ELF-1 (cell line): ENCODE measurements at regions not wholly inside any gene's neighbourhood (a gene's known extent, or its start where the extent isn't known, plus 50 kb on each side); places are given as distances from the start of the nearest gene placed in this dataset.

ENCODE experiments used
- DNase-seq: peaks from one replicate; pipeline ENCODE4 v3.0.0-alpha.2; 2016; ENCODE audit warnings: low read depth, low spot score

- DNase-seq, result no peak
These were observed 80.6 kb upstream of the LINGO1 start for GRCh38 chr15:77713281-77713680.

DNA sequence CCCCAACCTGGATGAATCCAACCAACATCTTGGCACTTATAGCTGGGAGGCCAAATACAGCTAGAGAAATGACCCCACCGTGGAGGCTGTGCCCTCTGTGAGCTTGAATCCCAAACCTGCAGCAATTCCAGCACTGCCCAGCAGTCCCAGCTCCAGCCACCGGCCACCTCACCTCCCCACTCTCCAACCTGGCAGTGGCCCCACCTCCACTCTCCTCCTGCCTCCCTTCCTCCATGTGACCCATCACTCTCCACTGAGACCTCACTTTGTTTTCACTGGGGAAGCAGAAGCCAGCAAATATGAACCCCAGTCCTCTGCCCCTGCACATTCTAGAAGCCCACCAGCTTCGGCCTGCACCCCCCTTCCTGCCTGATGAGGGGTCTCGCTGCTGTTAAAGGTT lies 79.7 kb upstream of the LINGO1 start:
- DNase-seq, result no peak

DNA sequence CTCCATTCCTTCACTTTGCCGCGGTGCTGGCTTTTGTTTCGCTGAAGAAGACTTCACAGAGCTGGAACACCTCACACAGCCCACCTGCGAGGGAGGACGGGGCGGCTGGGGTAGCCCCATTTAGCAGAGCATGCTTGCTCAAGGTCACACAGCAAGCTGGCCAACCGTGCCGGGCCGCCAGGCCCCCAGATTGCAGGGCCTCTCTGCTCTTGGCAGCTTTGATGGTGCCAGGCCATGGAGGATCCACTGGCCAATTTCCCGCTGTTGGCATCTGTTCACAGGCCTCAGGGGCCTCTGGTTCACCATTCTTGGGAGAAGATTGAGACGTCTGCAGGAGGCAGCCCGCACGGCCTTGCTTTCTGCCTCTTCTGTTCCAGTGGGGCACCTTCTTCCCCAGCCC lies 77.9 kb upstream of the LINGO1 start:
- DNase-seq, result no peak

DNA sequence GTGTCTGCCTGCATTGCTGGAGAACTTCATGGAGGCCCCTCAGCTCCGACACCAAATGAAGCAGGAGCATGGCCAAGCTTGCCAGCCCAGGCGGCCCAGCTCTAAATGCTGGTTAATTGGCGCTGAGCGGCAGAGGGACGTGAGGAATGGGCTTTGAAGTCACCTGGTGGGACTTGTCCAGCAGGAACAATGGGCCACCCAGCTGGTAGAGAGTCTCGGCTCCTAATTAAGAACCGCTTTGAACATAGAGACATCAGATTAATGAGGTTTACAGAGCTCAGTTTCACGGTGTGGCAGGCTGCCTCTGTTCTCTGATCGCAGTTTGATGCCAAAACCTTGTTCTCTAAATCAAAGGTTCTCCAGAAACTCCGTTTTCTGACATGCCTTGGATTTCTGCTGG lies 77.5 kb upstream of the LINGO1 start:
- no peak for DNase-seq

GRCh38 chr15:77709135-77709886 lies 76.6 kb upstream of the LINGO1 start:
- DNase-seq, result no peak

GRCh38 chr15:77706482-77707244 lies 74.0 kb upstream of the LINGO1 start:
- no peak for DNase-seq

- DNase-seq, result peak; percentile 87
These were observed 69.7 kb upstream of the LINGO1 start for GRCh38 chr15:77702211-77702957.

DNA sequence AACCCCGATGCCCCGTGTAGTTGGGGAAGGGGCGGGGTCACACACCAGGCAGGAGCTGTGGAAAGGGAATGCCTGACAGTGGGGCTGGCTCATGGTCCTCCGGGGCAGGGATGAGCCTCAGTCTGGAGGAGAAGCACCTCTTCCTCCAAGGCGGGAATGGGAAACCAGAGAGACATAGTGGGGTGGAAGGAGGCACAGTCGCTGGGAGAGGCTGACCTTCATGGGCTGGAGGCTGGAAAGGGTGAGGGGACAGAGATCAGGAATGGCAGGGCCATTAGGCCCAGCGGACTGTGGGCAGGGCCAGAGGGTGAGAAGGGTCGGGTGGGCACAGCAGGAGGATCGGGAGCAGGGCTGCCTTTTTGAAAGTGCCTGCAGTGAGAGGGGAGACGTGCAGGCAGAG lies 65.8 kb upstream of the LINGO1 start:
- no peak for DNase-seq

GRCh38 chr15:77697893-77698292 lies 65.2 kb upstream of the LINGO1 start:
- DNase-seq, result no peak

- DNase-seq, result no peak
These were observed 64.2 kb upstream of the LINGO1 start for GRCh38 chr15:77696871-77697270.

DNA sequence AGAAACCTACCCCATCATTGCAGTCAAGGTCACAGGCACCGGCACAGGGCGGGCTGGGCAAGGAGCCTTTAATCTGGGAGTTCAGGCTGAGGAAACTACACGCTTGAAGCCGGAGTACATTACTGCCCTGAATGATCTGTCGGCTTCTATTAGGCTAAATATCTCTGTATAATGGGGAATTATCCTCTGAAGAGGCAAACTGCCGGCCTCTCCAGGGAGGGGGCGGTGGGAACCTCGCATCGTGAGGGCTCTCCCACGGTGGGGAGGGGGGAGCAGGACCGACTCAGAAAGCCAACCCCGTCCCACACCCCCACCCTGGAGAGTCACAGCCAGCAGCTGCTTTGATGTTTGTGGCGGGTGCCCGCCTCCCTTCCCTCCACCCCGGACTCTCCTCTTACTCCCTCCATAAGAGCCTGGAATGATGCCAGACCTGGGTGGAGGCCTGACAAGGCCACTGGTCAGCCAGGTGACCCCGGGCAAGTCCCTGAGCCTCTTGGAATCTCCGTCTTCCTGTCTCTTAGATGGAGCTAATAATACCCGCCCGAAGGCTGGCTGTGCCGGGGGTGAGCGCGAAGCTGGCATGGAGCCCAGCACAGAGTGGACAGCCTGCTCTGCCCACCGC lies 63.4 kb upstream of the LINGO1 start:
- no peak for DNase-seq

- no peak for DNase-seq
These were observed 62.8 kb upstream of the LINGO1 start for GRCh38 chr15:77695548-77695947.

GRCh38 chr15:77693576-77693975 lies 60.9 kb upstream of the LINGO1 start:
- DNase-seq, result no peak

DNA sequence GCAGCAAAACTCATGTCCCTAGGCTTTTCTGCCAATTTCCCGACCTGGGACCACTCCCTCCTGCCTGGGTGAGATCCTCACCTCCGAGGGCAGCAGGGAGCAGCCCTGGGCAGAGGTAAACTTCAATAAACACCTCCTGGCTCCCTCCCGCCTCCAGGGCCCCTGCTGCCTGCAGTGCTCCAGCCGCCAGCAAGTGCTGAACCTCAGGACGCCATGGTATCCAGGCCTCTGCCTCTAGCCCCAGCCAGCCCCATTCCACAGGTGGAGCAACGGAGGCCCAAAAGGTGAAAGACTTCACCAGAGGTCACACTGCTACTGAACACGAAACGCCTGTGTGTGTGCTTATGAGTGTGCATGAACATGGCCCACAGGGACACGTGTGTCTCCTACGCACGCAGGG lies 59.9 kb upstream of the LINGO1 start:
- no peak for DNase-seq

DNA sequence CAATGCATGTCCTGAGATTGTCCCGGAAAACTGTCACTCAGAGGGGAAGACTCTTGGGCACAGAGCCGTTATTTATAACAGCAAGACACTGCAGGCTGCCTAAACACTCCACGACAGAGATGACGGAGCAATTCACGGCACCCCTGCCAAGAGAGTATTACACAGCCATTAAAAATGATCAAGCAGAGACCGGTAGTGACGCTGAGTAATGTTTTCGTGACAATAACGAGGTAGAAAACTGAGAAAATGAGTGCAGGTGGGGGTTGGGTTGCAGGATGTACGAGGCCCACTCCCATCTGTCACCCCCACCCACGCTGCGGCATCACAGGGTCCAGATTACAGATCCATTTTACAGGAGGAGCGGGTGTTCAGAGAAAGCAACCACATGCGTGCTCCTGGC lies 58.9 kb upstream of the LINGO1 start:
- DNase-seq, result no peak

GRCh38 chr15:77689821-77690220 lies 57.1 kb upstream of the LINGO1 start:
- DNase-seq, result no peak

- no peak for DNase-seq
These were observed 56.0 kb upstream of the LINGO1 start for GRCh38 chr15:77688693-77689092.

- no peak for DNase-seq
These were observed 55.6 kb upstream of the LINGO1 start for GRCh38 chr15:77688266-77688665.

GRCh38 chr15:77685082-77685815 lies 52.5 kb upstream of the LINGO1 start:
- DNase-seq, result no peak

DNA sequence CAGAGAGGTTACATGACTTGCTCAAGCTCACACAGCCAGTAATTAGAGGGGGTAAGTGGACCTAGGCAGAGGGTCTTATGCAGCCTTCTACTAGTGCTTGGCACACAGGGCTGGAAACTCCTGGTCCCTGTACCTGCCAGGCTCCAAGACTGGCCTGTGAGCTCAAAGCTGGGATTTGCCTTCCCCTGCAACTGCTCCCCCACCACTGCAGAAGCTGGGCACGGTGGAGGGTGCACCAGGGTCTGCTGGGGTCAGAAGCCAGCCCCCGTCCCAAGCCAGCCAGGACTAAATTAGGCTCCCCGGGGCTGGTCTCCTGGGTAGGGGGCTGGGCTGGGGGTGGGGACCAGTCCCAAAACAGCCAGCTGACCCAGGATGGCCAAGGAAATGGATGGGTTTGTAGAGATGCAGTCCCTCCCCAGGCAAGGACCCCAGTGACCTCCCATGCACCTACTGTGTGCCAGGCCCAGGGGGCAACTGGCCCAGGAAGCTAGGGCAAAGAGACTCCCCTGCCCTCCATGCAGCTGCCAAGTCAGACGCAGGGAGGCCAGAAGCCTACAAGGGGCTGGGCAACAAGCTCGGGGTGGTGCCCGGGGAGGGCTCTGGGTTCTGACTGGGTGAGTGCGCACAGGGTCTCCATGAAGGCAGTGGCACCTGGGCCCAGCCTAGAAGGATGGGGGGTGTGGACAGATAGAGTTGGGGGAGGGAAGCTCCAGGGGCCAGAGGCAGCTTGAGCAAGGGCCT lies 51.8 kb upstream of the LINGO1 start:
- DNase-seq, result no peak

DNA sequence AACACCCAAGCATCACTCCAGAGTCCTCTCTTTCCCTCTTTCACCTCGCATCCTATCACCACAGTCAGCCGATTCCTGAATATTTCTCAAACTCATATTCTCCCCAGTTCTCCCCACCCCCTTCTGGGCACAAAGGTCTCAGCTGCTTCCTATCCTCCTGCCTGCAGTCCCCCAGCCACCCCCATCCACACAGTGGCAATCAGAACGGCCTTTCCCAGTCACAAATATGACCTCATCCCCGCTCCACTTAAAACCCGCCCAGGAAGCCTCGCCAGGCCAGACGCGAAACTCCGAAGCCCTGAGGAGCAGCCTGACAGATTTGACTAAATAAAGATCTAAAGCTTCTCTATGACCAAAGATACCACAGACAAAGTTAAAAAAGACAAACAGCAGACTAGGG lies 49.9 kb upstream of the LINGO1 start:
- DNase-seq, result no peak
